ENCODE measurements at regions not wholly inside any gene's neighbourhood (a gene's known extent, or its start where the extent isn't known, plus 50 kb on each side); places are given as distances from the start of the nearest gene placed in this dataset.

GRCh38 chr6:90414352-90414751 lies 117.7 kb upstream of the BACH2 start (continued):
- TF ChIP-seq ZNF331 (CRISPR knock-in tag; IDR thresholded peaks at IDR 0.05; ENCODE audit: low read depth) (no peak), ZNF114 (CRISPR knock-in tag; IDR thresholded peaks at IDR 0.05) (no peak), ETS1 (IDR thresholded peaks at IDR 0.05) (no peak), EZH2 (IDR thresholded peaks at IDR 0.05; ENCODE audit: low read depth, unreplicated experiment) (no peak), POLR2AphosphoS5 (IDR thresholded peaks at IDR 0.05; ENCODE audit: low read depth) (no peak), NANOG (IDR thresholded peaks at IDR 0.05; ENCODE audit: borderline replicate concordance) (no peak), ZNF462 (CRISPR knock-in tag; IDR thresholded peaks at IDR 0.05) (no peak)

GRCh38 chr6:90413867-90414266 lies 117.2 kb upstream of the BACH2 start:
- H3K4me1 ChIP-seq (ENCODE audit: insufficient read depth) = peaks cover 19% of the 10 kb centered on the region
- no peaks in the 10 kb centered on the region for H3K36me3 ChIP-seq (ENCODE audit: insufficient read depth)
- H3K27ac ChIP-seq (ENCODE audit: low read depth) = no peak overlapping the region
- Mint-ChIP-seq H3K4me1 (peaks cover 23% of the 10 kb centered on the region), H3K27ac (no peak overlapping the region; the same call in 1 of the 2 replicates), H3K27me3 (ENCODE audit: insufficient read depth, low read depth, poor library complexity) (peaks cover 5% of the 10 kb centered on the region), H3K36me3 (ENCODE audit: low read depth) (no peaks in the 10 kb centered on the region; the same call in 2 of the 3 replicates), H3K9me3 (no peaks in the 10 kb centered on the region; the same call in 2 of the 3 replicates), H3K4me3 (peak overlapping the region; percentile 6; the same call in 2 of the 3 replicates)
- peak; percentile 86 for DNase-seq (ENCODE audit: low spot score)
- H3K9me2 ChIP-seq (ENCODE audit: insufficient read depth) = 0 out of 2 replicates have a peak, but pooled peaks cover 3% of the 10 kb centered on the region
- no peak for TF ChIP-seq STAT1 (IDR thresholded peaks at IDR 0.05; ENCODE audit: unreplicated experiment)
- no peak for TF ChIP-seq JUNB (IDR thresholded peaks at IDR 0.05; ENCODE audit: unreplicated experiment)
- 0 out of 2 replicates have a peak, but pooled peaks have one; percentile 15 for TF ChIP-seq CREB1 (CRISPR knock-in tag; IDR thresholded peaks at IDR 0.05; ENCODE audit: low read depth)
- TF ChIP-seq EZH2 (IDR thresholded peaks at IDR 0.05; ENCODE audit: low read depth, unreplicated experiment) = no peak
- H2AFZ ChIP-seq = peak overlapping the region; percentile 67
- no peaks in the 10 kb centered on the region for H3K27me3 ChIP-seq (ENCODE audit: insufficient read depth)
- H3F3A ChIP-seq (replicated peaks; ENCODE audit: low read depth) = no peaks in the 10 kb centered on the region; the same call in 1 of the 2 replicates
- H3K4me2 ChIP-seq = peak overlapping the region; percentile 61
- H3K4me3 ChIP-seq = peak overlapping the region; percentile 43
- no peaks in the 10 kb centered on the region for H3K79me2 ChIP-seq (replicated peaks; ENCODE audit: insufficient read depth)
- peak; percentile 85 for ATAC-seq
- H4K20me1 ChIP-seq (replicated peaks; ENCODE audit: insufficient read depth) = no peaks in the 10 kb centered on the region
